ENCODE measurements at regions not wholly inside any gene's neighbourhood (a gene's known extent, or its start where the extent isn't known, plus 50 kb on each side); places are given as distances from the start of the nearest gene placed in this dataset.

DNA sequence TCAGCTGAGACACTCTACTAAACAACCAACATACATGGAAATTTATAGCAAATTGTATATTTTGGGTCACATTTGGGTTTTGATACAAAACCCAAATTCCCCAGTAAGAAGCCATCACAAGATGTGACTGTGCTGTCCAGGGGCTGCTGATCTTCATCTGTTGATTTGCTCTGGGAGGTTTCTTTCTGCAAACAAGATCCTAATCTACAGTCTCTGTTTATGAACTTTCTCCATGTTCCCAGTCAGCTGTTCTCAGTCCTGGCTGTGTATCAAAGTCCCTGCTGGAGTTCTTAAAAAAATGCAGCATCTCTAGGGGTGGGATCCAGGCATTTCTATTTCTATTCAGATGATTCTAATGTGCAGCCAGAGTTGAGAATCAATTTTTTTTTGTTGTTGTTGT lies 85.1 kb downstream of the ATP23 start:
- TF ChIP-seq, protein P1, sequence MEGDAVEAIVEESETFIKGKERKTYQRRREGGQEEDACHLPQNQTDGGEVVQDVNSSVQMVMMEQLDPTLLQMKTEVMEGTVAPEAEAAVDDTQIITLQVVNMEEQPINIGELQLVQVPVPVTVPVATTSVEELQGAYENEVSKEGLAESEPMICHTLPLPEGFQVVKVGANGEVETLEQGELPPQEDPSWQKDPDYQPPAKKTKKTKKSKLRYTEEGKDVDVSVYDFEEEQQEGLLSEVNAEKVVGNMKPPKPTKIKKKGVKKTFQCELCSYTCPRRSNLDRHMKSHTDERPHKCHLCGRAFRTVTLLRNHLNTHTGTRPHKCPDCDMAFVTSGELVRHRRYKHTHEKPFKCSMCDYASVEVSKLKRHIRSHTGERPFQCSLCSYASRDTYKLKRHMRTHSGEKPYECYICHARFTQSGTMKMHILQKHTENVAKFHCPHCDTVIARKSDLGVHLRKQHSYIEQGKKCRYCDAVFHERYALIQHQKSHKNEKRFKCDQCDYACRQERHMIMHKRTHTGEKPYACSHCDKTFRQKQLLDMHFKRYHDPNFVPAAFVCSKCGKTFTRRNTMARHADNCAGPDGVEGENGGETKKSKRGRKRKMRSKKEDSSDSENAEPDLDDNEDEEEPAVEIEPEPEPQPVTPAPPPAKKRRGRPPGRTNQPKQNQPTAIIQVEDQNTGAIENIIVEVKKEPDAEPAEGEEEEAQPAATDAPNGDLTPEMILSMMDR (IDR thresholded peaks at IDR 0.05 in 8 of 11, conservative IDR thresholded peaks at IDR 0.05 in 3 of 11): no peak
- no peak for TF ChIP-seq POLR2A (IDR thresholded peaks at IDR 0.05)
- no peak for TF ChIP-seq POLR2AphosphoS5 (IDR thresholded peaks at IDR 0.05)
- intact Hi-C loops (cut with DNase I; ENCODE audit: low total_unique reads): no loop called here

GRCh38 chr12:58026897-58027891 lies 85.8 kb downstream of the ATP23 start:
- no peak overlapping the region for H3K27ac ChIP-seq
- no peaks in the 10 kb centered on the region for H3K4me1 ChIP-seq
- TF ChIP-seq, protein P1 (IDR thresholded peaks at IDR 0.05 in 8 of 11, conservative IDR thresholded peaks at IDR 0.05 in 3 of 11): no peak
- no peak overlapping the region for H3K4me3 ChIP-seq
- DNase-seq: no peak
- WGBS, 5 donors: 61 to 83% (median 67%) methylated on average over 9 of the region's 9 CpGs
- peaks cover 0 to 9% (median 0%) of the 10 kb centered on the region in 7 donors for H3K27me3 ChIP-seq (replicated peaks in 1 of 7)
- H3K36me3 ChIP-seq: no peaks in the 10 kb centered on the region
- peaks cover 0 to 39% (median 18%) of the 10 kb centered on the region in 8 donors for H3K9me3 ChIP-seq
- intact Hi-C loops (cut with DNase I; ENCODE audit: low total_unique reads): no loop called here

More for the DNA sequence above, 85.1 kb downstream of the ATP23 start:
- H3K36me3 ChIP-seq: no peaks in the 10 kb centered on the region
- H3K9me3 ChIP-seq: peaks cover 0 to 33% (median 12%) of the 10 kb centered on the region in 8 donors
- peaks cover 0 to 9% (median 0%) of the 10 kb centered on the region in 7 donors for H3K27me3 ChIP-seq (replicated peaks in 1 of 7)
- H3K4me1 ChIP-seq: no peaks in the 10 kb centered on the region
- H3K4me3 ChIP-seq: no peak overlapping the region
- DNase-seq: no peak
- no peak overlapping the region for H3K27ac ChIP-seq

- Histone ChIP-seq H3K4me1 (no peaks in the 10 kb centered on the region), H3K36me3 (no peaks in the 10 kb centered on the region), H3K27me3 (replicated peaks in 1 of 7) (no peaks in the 10 kb centered on the region), H3K4me3 (no peak overlapping the region), H3K9me3 (peaks cover 0 to 47% (median 27%) of the 10 kb centered on the region in 8 donors), H3K27ac (no peak overlapping the region)
- no peak for DNase-seq
- WGBS, 5 donors: 68 to 85% (median 77%) methylated on average over 3 of the region's 3 CpGs
- intact Hi-C loops (cut with DNase I; ENCODE audit: low total_unique reads): no loop called here
- TF ChIP-seq POLR2A (IDR thresholded peaks at IDR 0.05) (no peak), POLR2AphosphoS5 (IDR thresholded peaks at IDR 0.05) (no peak)
- TF ChIP-seq, protein P1 (IDR thresholded peaks at IDR 0.05 in 8 of 11, conservative IDR thresholded peaks at IDR 0.05 in 3 of 11): no peak
Measured at GRCh38 chr12:58028294-58028693, 86.9 kb downstream of the ATP23 start.

GRCh38 chr12:58029260-58029659 lies 87.9 kb downstream of the ATP23 start:
- no peak for DNase-seq
- Histone ChIP-seq H3K27me3 (replicated peaks in 1 of 7) (no peaks in the 10 kb centered on the region), H3K4me1 (no peaks in the 10 kb centered on the region), H3K27ac (no peak overlapping the region), H3K4me3 (no peak overlapping the region), H3K36me3 (no peaks in the 10 kb centered on the region), H3K9me3 (peaks cover 0 to 57% (median 36%) of the 10 kb centered on the region in 8 donors)
- 86 to 100% (median 94%) methylated on average over 1 of the region's 1 CpG for WGBS, 5 donors
- TF ChIP-seq POLR2AphosphoS5 (IDR thresholded peaks at IDR 0.05): no peak
- intact Hi-C loops (cut with DNase I; ENCODE audit: low total_unique reads): no loop called here

All from spleen (tissue), 11 donors.